CD4-positive, alpha-beta T cell treated with Interleukin-21 for 1 hour (primary cell): ENCODE measurements at regions not wholly inside any gene's neighbourhood (a gene's known extent, or its start where the extent isn't known, plus 50 kb on each side); places are given as distances from the start of the nearest gene placed in this dataset.
"Not testable (repeated sequence)": the region's sequence is repeated elsewhere in the genome, so short reads cannot be mapped to it uniquely, and the experiment has no call there.

Experiments
- DNase-seq: peaks from one replicate; pipeline ENCODE4 v3.0.0-alpha.2; 2020

DNA sequence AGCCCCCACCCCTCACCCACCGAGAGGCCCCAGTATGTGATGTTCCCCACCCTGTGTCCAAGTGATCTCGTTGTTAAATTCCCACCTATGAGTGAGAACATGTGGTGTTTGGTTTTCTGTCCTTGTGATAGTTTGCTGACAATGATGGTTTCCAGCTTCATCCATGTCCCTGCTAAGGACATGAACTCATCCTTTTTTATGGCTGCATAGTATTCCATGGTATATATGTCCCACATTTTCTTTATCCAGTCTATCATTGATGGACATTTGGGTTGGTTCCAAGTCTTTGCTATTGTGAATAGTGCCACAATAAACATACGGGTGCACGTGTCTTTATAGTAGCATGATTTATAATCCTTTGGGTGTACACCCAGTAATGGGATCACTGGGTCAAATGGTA is 79.2 kb downstream of the PXDC1 start:
- not testable (repeated sequence) for DNase-seq

DNA sequence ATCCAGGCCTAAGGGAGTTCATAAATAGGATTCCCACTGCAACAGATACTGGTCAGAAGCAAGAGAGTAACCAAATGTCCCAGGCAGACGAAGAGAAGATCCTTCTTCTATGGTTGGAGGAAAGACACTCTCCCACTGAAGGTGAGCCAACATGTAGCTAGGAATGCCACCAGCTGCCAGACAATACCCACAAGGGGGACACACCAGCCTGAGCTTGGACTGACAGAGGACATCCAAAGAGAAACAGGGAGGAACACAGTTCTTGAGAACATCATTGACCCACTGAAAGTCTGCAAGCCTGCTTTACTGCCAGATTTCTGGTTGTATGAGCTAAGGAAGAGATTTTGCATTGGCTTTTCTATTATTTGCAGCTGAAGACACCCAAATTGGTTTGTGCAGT is 80.1 kb downstream of the PXDC1 start:
- DNase-seq, result no peak

DNA sequence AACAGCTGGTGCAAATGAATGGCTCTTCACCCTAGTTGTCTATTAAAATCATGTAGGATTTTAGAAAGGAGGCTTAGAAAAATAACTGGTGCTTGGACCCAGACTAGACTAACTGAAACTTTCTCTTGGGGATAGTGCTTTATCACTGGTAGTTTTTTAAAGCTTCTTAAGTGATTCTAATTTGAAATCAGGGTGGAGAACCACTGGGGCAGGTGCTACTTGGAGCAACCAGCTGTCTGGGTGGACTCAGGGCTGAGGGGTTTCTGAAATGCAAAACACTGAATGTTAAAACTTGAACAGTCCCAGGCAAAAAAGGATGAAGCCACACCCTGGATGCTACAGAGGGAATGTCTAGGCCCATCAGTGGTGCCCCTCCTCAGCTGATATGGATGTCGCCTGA is 81.2 kb downstream of the PXDC1 start:
- DNase-seq, result no peak

DNA sequence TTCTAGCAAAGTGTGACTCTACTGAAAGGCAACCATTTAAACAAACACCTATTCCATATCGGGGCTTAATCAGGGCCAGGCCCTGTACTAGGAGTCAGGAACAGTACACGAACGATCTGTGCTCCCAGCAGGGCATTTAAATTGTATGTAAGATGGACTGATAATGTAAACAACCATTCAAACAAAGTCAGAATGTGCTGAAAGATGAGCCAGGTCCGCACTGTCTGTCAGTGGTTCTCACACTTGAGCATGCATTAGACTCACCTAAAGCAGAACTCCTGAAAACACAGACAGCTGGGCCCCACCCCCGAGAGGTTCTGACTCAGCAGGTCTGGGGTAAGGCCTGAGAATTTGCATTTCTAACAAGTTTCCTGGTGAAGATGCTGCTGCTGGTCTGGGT is 81.6 kb downstream of the PXDC1 start:
- DNase-seq, result no peak

DNA sequence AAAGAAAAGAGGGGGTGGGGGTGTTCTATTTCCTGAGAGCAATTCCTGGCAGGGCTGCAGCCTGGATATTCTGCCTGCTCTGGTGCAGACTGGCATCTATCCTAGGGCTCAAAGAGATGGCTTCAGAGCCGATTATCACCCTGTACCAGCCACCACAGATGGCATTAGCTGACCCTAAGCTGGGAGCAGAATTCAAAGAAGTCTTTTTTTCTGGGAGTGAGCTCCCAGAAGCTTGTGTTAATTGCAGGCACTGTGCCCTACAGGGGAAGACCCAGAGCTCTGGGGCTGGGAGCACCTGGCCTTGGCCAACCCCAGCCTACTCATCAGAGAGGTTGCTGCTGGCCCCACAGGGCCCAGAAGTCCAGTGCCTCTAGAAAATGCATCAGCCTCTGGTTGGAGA is 85.9 kb downstream of the PXDC1 start:
- DNase-seq, result no peak

DNA sequence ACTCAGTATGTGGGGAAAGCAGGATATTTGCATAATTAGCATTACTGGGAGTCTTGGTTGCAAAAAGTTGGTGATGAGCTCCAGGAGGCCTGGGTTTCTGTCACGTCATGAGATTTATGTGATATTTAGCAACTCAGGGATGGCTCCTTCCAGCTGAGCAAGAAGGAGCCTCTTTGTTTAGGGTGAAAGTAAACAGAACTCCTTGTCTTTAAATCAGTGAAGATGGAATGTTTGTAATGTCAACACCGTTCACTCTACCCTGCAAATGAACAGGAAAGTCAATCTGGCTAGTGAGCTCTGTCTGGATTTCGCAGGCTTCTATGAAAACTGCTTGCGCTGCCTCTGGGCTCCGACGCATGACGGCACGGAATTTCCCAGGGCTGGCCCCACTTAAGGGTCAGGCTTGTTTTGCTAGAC is 86.9 kb downstream of the PXDC1 start:
- no peak for DNase-seq

DNA sequence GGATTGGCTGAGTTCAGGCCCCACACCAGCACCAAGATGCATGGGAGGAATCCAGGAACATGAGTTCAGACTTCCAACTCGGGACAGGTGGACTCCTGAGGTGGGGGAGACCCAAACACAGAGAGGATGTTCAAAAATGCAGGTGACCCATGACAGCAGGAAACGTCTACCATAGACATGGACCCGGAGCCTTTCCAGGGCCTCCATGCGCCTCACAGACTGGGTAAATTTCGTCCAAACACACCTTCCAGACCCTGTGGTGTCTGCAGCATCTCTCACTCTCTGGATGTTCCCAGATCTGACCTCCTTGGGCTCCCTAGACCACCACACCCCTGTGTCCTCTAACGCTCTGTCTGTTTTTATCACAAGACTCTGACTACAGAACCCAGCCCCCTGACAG is 87.7 kb downstream of the PXDC1 start:
- no peak for DNase-seq

DNA sequence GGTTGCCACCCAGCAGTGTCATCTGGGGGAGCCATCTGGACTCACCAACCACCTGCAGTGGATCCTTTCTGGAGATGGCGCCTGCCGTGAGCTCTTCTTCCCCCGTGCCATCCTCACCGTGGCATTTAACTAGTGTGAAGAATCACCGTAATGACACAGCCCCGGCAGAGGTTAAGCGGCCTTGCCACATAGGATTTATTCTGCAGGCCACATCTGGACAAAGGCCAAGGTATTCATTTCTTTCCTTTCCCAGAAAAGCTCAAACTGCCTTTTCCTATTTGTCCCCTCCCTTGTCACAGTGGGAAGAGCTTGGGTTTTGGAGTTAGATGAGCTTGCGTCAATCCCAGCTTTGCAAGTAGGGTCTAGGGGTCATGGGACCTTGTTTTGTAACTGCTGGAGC is 88.4 kb downstream of the PXDC1 start:
- no peak for DNase-seq

DNA sequence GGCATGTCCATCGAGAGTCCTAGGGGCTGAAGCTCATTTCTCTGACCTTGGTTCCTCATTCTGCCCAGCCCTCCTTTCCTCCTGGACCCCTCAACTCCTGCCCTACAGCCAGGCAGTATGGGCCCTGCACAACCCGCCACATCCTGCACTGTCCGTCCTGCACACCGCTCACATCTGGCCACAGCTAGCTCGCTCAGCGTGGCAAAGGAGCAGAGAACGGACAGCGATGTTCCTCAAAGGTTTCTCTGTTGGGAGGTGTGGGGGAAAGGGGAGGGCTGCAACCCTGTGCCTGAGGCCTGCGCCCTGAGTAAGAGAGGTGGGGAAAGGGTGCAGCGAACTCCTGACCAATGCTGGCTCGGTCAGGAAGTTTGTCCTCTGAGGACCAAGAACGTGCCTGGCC is 90.1 kb downstream of the PXDC1 start:
- no peak for DNase-seq

DNA sequence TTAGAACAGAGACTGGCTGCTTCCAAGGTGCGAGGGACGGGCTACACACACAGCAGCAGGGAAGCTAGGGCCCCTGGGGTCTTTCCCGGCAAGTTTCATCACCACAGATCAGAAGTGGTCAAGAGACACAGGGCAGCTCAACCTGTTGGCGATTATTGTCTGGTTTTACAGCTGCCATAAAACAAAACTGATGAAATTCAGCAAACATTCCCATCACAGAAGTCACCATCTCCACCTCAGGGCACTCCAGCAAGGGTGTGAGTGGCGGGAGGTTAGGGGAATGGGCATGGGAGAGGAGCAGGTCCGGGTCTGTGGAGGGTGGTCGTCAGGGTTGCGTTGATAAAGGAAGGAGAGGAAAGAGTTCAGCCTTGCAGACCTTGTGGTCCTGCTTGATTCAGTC is 91.0 kb downstream of the PXDC1 start:
- DNase-seq, result no peak

DNA sequence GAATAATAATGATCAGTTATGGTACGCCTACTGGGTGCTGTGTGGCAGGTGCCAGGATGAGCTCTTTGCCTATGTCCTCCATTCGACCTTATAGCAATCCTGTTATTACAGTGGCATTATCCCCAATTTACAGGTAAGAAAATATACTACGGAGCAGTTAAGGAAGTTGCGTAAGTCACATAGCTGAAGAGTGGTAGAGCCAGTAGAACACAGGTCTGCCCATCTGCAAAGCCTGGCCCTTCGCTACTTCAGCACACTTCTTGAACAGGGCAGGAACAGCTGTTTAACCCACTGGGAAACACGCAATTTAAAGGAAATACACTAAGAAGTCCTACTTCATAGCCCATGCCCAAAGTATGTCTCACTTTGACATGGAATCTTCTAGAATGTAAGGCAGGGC is 91.8 kb downstream of the PXDC1 start:
- no peak for DNase-seq

DNA sequence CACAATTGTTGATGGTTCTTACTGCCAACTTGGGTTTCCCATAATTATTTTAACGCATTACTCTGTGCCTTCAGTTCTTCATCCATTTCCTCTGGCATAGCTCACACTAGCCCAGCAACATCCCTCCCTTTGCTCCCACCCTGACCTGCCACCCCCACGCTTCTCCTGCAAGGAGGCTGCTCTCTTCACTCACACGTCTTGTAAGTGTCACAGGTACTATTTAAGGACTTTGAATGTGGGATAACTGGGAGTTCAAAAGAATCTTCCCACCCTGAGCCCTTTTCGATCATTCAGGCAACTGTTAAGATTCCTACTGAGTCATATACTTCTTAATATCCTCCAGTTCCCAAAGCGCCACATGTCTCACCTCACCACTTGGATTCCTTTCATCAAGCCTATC is 95.4 kb downstream of the PXDC1 start:
- DNase-seq, result no peak

DNA sequence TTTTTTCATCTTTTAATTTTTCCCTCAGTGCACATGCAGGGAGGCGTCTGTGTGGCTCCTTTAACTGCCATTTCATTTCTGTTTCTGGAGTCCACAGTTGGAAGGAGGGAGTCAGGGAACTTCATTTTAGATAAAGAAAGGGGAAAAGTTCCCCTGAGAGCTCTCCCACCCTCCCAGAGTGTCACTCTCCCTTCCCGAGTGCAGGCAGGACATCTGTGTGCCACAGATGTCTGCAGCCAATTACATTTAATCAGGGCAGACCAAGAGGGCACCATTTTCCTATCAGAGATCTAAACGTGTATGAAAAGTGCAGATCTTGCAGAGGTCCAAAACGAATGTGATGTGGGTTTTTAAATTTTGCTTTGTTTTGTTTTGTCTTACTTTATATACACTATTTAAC is 96.6 kb downstream of the PXDC1 start:
- no peak for DNase-seq

DNA sequence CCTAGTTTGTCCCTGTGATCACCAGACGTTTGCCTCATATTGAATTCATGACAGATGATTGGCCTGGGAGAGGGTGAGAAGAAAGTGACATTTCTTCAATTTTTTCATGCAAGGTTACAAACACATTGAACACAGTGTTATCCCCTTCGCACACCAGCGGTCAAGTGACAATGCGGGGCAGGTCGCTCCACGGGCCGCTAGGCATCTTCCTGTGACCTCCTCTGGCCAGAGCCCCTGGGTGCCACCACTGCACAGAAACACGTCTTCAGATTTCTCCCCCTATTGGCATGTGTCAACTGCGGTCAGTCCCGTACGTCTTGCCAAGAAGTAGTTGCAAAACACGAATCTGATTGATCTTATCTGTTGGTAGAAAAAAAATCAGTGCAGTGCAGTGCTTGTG is 97.1 kb downstream of the PXDC1 start:
- no peak for DNase-seq

DNA sequence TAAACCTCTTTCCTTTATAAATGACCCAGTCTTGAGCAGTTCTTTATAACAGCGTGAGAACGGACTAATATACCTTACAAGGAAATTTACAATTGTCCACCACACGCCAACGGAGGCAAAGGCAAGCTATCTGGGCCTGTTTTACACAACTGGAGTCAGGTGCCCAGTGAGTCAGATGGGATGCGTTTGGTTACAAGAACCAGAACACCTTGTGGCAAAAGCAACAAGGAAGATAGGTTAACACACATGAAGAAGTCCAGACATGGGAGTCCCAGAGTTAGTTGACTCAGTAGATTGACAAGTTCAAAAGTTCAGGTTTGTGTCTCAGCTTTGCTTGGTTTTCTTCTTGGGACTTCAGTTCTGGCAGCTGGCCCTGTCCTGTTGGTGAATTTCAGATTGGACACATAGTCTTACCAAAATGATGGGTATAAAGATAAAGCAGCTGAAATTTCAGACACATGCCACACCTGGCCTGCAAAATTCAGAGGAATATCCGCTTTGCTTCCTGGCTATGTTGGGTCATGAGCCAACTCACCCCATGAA is 97.9 kb downstream of the PXDC1 start:
- no peak for DNase-seq

DNA sequence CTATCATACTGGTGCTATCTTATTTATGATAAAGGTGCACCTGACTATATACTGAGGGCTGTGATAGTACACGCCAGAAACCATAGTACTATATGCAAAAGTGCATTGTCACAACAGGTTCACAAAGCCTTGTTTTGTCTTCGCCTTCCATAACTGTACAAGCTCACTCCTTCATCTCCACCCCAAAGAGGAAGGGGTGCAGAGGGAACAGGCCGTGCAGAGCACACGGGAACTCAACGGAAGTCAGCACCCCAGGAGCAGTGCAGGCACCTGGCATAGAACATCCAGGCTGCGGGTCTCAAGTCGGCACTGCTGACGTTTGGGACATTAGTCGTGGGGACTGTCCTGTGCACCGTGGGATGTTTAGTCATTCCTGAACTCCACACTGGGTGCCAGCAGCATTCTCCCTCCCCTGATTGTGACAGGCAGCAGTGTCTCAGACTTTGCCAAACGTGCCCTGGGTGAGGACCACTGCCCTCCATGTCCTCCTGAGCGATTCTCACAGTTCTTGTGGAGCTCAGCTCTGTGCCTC is 99.7 kb downstream of the PXDC1 start:
- DNase-seq, result no peak

DNA sequence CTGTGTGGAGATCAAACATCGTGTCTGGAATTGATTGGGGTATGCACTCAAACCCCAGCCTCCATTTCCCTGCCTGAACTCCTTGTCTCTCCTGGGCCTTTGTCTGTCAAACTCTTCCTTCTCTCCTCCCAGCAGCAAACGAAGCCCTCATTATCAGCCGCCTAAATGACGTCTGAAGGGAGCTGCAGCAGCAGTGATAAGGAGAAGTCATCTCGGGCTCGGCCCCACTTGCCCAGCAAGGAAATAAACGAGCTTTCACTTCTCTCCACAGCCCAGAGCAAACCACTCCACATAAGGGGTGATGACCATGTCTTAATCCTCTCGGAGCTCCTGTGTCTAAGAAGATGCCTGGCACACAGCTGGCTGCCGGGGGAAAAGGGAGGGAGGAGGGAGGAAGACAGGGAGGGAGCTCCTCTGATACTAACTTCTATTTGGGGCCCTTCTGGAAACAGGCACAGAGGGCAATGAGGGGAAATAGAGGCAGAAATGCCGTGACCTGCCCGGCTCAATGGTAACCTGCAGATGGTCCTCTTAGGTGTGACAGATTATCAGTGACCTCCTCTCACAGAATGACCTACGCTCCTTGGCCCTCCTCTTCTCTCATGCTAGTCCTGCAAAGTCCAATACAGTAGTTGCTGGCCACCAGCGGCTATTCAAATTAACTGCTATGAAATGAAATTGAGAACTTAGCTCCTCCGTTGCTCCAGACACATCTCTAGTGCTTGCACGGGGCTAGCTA is 100.4 kb downstream of the PXDC1 start:
- DNase-seq, result no peak

DNA sequence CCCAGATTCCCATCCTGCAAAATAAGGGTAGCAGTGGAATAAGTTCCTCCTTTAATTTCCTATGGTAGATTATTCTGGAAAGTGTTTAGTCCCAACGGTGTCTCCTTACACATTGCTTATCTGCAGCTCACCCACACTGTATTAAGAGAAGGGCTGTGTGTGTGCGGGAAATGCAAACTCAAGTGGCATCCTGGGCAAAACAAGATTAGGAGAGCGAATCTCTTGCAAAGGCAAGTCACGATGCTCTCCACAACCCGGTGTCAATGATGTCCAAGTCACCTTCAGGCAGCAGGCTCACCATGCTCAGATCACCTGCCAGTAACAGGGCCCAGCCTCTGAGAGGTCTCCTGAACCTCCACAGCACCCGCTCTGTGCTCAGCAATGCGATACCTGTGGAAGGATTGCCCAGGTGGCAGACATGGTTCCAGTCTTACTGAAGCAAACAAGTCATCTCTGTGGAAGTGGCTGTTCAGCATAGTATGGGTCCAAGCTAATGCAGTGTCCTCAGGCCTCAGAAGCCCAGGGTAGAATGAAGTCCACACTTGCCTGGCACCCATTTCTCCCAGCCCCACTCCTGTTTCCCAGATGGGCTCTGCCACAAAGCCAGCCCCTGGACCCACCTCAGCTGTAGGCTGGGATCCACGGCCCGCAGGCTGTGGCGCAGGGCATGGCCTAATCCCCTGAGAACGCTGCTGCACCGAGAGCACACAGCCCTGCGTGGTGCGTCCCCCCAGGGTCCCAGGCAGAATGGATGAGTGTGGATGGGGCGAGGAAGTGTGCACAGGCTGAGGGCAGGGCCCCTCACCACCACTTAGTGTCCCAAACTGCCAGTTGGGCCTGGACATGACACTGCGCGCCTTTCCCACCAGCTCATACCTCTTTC is 101.2 kb downstream of the PXDC1 start:
- no peak for DNase-seq

DNA sequence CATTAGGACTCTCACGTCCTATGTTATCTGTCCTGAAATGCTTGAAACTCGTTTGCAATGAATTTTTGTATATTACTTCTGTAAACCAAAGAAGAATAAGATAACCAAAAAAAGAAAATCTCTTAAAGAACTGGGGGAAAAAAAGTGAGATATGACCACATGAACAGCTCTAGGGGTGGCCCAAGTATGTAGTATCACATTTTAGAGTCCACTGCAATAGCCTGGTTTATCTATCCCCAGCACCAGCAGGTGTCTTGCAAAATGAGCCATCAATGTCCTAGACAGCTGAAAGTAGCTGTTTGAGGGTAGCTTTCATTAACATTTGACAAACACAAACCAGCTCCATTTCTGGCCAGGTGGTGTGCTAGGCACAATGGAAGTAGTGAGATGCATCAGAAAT is 102.8 kb downstream of the PXDC1 start:
- no peak for DNase-seq

DNA sequence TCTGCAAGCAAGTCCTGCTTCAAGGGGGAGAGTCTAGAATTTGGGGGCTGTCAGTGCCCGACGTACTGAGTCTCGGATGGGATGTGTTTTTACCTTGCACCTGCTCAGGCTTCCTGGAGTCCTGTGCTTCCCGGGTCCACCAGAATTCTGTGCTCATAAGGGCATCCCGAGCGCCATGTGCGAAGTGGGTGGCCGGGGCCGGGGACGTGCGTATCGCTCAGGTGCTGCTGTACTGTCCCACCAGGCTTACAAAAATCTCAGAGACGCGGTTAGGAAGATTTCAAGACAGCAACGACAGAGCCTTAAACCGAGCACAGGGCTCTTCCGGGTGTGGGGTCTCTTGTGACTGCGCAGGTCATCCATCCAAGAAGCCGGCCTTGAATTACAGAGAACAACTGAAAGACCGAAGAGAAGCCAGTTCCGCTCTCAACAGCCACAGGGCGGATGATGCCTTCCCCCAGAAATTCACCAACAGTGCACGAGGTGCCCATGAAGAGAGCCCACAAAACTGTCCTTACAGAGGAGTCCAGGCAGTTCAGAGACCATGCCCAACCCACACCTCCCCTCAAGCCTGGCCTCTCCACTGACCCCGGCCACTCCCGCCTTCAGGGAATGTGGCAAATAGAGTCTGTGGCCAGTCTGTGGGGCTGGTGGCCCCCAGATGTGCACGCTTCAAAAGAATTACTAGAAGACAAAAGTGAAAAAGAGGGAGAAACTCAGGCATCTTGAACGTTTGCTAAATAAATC is 104.7 kb downstream of the PXDC1 start:
- DNase-seq, result no peak

DNA sequence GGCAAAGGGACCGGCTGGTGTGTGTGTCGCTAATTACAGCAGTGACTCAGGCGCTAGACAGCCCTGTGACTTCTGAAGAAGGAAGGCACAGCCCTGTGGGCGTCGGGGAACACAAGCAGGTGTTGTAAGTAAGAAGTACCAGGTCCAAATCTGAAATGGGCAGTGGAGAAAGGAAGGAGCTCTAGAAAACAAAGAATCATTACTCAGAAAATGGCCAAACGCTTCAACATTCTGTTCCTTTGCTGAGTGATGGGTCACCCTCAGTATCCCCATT is 106.8 kb downstream of the PXDC1 start:
- DNase-seq, result no peak

DNA sequence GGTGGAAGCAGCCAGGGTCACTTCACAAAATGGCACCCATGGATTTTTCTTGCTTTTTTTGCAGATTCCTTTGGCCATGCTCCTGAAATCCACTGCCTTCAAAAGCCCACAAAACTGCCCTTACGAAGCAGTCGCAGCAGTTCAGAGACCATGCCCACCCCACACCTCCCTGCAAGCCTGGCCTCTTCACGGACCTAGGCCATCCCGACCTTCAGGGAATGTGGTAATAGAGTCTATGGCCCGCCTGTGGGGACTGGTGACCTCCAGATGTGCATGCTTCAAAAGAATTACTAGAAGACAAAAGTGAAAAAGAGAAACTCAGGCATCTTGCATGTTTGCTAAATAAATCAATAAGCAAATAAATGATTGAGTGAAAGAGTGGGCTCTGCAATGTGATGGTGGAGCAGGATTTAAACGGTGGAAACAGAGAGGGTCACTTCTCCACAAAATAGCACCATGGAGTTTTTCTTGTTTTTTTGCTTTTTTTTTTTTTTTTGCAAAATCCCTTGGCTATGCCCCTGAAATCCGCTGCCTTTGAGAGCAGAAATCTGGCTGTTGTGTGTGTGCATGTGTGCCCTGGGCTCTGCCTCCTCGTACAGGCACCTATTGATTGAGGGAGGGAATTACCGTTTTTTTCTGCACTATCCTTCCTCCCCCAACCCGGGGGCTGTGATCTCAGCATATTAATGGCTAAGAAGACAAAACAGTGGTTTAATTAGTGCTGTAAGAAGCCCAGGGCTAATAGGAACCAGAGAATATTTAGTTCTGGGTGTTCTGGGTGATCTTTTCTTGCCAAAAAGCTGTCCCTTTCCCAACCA is 107.4 kb downstream of the PXDC1 start:
- no peak for DNase-seq

DNA sequence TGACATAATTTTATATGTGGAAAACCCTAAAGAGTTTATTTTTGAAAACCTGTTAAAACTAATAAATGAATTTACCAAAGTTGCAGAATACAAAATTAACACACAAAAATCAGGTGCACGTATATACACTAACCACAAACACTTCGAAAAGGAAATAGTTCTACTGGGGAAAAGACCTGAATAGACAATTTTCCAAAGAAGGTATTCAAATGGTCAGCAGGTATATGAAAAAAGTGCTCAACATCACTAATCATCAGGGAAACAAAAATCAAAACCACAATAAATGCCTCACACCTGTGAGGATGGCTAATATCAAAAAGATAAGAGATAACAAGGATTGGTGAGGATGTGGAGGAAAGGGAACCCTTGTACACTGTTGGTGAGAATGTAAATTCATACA is 110.6 kb downstream of the PXDC1 start:
- DNase-seq, result no peak
